SK-N-SH (cell line): ENCODE measurements at regions not wholly inside any gene's neighbourhood (a gene's known extent, or its start where the extent isn't known, plus 50 kb on each side); places are given as distances from the start of the nearest gene placed in this dataset.

ENCODE experiments used
- GATA2 ChIP-seq: sonication (generic); formaldehyde crosslinking; IDR thresholded peaks from 2 replicates; pipeline ENCODE4 v1.5.0; 2020; ENCODE audit warnings: mild to moderate bottlenecking, missing genetic modification reagents
- POLR2AphosphoS5 ChIP-seq: IDR thresholded peaks from 2 replicates; pipeline ENCODE4 v1.6.1; 2012; ENCODE audit warnings: low read depth, low read length

DNA sequence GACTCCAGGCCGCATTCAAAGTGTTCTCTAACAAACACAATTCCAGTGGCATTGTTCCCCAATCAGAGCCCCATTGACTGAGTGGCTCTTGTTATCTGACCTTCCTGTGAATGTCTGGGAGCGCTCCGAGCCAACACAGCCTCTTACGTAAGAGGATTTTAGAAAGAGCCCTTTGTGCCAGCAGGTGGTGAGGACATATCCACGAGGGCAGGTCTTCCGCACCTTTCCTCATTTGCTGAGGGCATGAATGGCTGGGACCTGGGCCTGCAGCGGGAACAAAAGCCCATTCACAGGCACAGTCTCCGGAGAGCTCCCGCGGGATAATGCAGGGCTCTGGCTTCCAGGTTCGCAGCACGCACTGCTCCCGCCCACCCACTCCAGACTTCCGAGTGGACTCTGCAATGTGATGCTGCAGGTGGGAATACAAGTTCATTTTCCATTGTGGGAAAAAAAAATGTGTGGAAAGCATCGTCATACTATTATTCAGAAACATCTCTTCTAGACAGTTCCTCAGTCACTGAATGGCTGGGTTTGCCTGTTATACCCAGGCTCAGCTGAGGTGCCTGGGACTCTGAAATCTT, 295.0 kb upstream of the IGFBP3 start:
- TF ChIP-seq POLR2AphosphoS5 (no peak), GATA2 (no peak)
